ENCODE measurements at regions not wholly inside any gene's neighbourhood (a gene's known extent, or its start where the extent isn't known, plus 50 kb on each side); places are given as distances from the start of the nearest gene placed in this dataset.

GRCh38 chr2:129276978-129277584 lies 702.4 kb upstream of the RAB6C start:
- 79 to 81% (median 80%) methylated on average over 5 of the region's 5 CpGs for WGBS, 3 donors
- H3K9me3 ChIP-seq = no peaks in the 10 kb centered on the region
- ATAC-seq (no peak), DNase-seq (no peak)
- intact Hi-C loops (cut with DNase I) = no loop called here
- H3K27ac ChIP-seq = no peak overlapping the region
- no peaks in the 10 kb centered on the region for H3K27me3 ChIP-seq (ENCODE audit: insufficient read depth in 3 of 3, low read length in 2 of 3)
- TF ChIP-seq, protein P1, sequence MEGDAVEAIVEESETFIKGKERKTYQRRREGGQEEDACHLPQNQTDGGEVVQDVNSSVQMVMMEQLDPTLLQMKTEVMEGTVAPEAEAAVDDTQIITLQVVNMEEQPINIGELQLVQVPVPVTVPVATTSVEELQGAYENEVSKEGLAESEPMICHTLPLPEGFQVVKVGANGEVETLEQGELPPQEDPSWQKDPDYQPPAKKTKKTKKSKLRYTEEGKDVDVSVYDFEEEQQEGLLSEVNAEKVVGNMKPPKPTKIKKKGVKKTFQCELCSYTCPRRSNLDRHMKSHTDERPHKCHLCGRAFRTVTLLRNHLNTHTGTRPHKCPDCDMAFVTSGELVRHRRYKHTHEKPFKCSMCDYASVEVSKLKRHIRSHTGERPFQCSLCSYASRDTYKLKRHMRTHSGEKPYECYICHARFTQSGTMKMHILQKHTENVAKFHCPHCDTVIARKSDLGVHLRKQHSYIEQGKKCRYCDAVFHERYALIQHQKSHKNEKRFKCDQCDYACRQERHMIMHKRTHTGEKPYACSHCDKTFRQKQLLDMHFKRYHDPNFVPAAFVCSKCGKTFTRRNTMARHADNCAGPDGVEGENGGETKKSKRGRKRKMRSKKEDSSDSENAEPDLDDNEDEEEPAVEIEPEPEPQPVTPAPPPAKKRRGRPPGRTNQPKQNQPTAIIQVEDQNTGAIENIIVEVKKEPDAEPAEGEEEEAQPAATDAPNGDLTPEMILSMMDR (IDR thresholded peaks at IDR 0.05) = no peak
- H3K36me3 ChIP-seq (ENCODE audit: insufficient read depth in 1 of 2, low read depth in 1 of 2) = no peaks in the 10 kb centered on the region
- H3K4me1 ChIP-seq = peaks cover 13% of the 10 kb centered on the region
- no peak overlapping the region for H3K4me3 ChIP-seq

DNA sequence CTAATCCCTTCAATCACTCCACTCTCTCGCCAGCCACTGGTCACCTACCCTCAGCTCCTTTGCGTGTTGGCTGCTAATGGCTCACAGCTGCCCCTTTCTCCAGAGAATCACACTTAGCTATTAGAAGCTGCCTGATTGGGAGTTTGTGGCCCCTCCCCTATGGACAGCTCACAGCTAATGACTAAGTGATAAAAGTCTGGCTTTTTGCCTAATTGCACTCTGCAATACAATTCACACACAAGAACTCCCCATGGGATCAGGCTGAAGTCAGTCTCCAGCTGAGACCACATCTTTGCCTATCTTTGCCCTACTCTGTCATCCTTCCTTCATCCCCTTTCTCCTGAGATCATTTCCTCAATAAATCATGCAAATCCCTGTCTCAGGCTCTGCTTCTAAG lies 701.9 kb upstream of the RAB6C start:
- H3K27ac ChIP-seq = no peak overlapping the region
- ATAC-seq (no peak), DNase-seq (no peak)
- intact Hi-C loops (cut with DNase I) = no loop called here
- H3K4me3 ChIP-seq = no peak overlapping the region
- H3K9me3 ChIP-seq = no peaks in the 10 kb centered on the region
- no peaks in the 10 kb centered on the region for H3K27me3 ChIP-seq (ENCODE audit: insufficient read depth in 3 of 3, low read length in 2 of 3)
- peaks cover 13% of the 10 kb centered on the region for H3K4me1 ChIP-seq
- 60 to 94% (median 81%) methylated on average over 2 of the region's 2 CpGs for WGBS, 3 donors
- TF ChIP-seq, protein P1 (IDR thresholded peaks at IDR 0.05) = no peak
- H3K36me3 ChIP-seq (ENCODE audit: insufficient read depth in 1 of 2, low read depth in 1 of 2) = no peaks in the 10 kb centered on the region

DNA sequence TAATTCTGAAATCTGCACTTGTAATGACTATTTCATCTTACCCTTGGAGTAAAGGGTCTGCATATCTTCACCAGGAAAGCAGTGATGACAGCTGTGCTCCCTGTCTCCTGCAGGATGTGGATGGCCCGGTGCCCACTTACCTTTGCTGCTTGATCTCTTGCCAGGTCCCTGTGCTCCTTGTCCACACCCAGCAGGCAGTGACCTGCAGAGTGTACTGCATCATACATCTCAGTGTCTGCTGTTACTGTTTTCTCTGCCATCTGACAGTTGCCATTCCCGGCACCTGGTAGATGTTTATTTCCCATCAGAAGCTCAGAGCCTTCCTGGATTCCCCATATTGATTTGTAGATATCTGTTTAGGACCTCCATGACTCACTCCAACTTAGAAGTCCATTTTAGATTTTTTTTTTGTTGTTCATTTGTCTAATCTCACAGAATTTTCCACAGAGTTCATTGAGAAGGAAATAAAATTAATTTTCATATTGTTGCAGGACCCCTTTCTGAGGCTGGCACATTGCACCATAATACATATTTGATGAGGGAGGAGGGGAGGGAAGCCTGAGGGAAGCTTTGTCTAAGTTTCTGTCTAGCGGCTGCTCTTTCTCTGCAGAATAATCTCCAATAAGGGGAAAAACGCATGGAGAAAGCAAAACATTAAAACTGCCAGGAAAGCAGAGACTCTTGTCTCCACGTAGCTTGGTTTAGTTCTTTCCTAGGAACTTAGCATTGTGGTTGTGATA lies 697.5 kb upstream of the RAB6C start:
- DNase-seq = no peak
- no peak for ATAC-seq
- WGBS, 3 donors = 70 to 80% (median 78%) methylated on average over 5 of the region's 5 CpGs
- no peaks in the 10 kb centered on the region for H3K27me3 ChIP-seq (ENCODE audit: insufficient read depth in 3 of 3, low read length in 2 of 3)
- no peaks in the 10 kb centered on the region for H3K36me3 ChIP-seq (ENCODE audit: insufficient read depth in 1 of 2, low read depth in 1 of 2)
- no peaks in the 10 kb centered on the region for H3K4me1 ChIP-seq
- H3K4me3 ChIP-seq = no peak overlapping the region
- no peak overlapping the region for H3K27ac ChIP-seq
- H3K9me3 ChIP-seq = peaks cover 4% of the 10 kb centered on the region
- intact Hi-C loops (cut with DNase I) = no loop called here
- TF ChIP-seq, protein P1 (IDR thresholded peaks at IDR 0.05) = no peak

DNA sequence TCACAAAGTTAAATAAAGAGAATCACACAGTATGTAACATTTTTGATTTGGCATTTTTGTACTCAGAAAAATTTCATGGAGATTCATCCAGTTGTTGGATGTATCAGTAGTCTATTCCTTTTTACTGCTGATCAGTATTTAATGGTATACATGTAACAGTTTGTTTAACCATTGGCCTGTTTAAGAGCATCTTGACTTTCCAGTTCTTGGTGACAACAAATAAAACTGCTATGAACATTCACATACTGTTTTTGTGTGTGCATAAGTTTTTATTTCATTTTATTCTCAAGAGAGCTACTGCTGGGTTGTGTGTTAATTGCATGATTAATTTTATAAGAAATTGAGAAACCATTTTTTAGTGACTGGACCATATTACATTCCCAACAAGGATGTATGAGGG lies 694.5 kb upstream of the RAB6C start:
- DNase-seq (no peak), ATAC-seq (no peak)
- H3K9me3 ChIP-seq = peaks cover 4% of the 10 kb centered on the region
- no peaks in the 10 kb centered on the region for H3K27me3 ChIP-seq (ENCODE audit: insufficient read depth in 3 of 3, low read length in 2 of 3)
- H3K4me3 ChIP-seq = no peak overlapping the region
- no peaks in the 10 kb centered on the region for H3K36me3 ChIP-seq (ENCODE audit: insufficient read depth in 1 of 2, low read depth in 1 of 2)
- intact Hi-C loops (cut with DNase I) = no loop called here
- H3K4me1 ChIP-seq = no peaks in the 10 kb centered on the region
- TF ChIP-seq, protein P1 (IDR thresholded peaks at IDR 0.05) = no peak
- no peak overlapping the region for H3K27ac ChIP-seq

Measured in psoas muscle (tissue), 7 donors.